22Rv1 (cell line): ENCODE measurements at regions not wholly inside any gene's neighbourhood (a gene's known extent, or its start where the extent isn't known, plus 50 kb on each side); places are given as distances from the start of the nearest gene placed in this dataset.

Source experiments
- CTCF ChIP-seq: fragments of 450-650 bp; IDR thresholded peaks from 2 replicates; pipeline ENCODE4 v1.5.1; 2017; ENCODE audit warnings: mild to moderate bottlenecking
- ZFX ChIP-seq: fragments of 450-650 bp; IDR thresholded peaks from 2 replicates; pipeline ENCODE4 v1.6.1; 2017; ENCODE audit warnings: antibody characterized with exemption, borderline replicate concordance

DNA sequence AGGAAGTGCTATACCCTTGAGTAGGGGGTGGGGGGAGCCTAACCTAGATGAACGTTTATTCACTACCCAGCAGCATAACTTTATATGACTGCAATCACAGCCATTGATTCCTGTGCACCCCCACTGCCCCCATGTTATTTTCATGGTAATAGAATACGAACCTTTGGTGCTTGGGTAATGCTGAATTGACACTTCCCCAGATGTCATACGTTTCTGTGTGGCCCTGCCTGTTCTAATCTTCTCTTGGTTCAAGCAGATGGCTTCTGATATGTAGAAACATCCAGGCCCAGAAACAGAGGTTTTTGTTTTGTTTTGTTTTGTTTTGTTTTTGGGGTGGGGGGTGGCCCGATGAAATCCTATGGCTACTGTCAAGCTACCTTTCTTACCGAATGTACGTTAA lies 237.9 kb upstream of the TOPAZ1 start:
- TF ChIP-seq CTCF: no peak
- TF ChIP-seq ZFX: no peak
